C4-2B (cell line): ENCODE measurements at regions not wholly inside any gene's neighbourhood (a gene's known extent, or its start where the extent isn't known, plus 50 kb on each side); places are given as distances from the start of the nearest gene placed in this dataset.

Experiments used
- CTCF ChIP-seq: fragments of 450-650 bp; conservative IDR thresholded peaks from 2 replicates; pipeline ENCODE4 v1.5.1; 2017; ENCODE audit warnings: mild to moderate bottlenecking
- ZFX ChIP-seq: fragments of 450-650 bp; IDR thresholded peaks from 2 replicates; pipeline ENCODE4 v1.6.1; 2017

GRCh38 chr3:56894881-56895431, 93.2 kb upstream of the ARHGEF3 start:
- TF ChIP-seq CTCF = no peak
- TF ChIP-seq ZFX = no peak
